ENCODE measurements at regions not wholly inside any gene's neighbourhood (a gene's known extent, or its start where the extent isn't known, plus 50 kb on each side); places are given as distances from the start of the nearest gene placed in this dataset.
"Not testable (repeated sequence)": the region's sequence is repeated elsewhere in the genome, so short reads cannot be mapped to it uniquely, and the experiment has no call there.

- Histone ChIP-seq H3K4me1 (no peaks in the 10 kb centered on the region), H3K27me3 (no peaks in the 10 kb centered on the region), H3K4me3 (no peak overlapping the region), H3K36me3 (no peaks in the 10 kb centered on the region), H3K9me3 (no peaks in the 10 kb centered on the region), H3K27ac (no peak overlapping the region)
- ATAC-seq (no peak), DNase-seq (no peak)
- intact Hi-C loops (cut with DNase I) = no loop called here
- TF ChIP-seq, protein P1, sequence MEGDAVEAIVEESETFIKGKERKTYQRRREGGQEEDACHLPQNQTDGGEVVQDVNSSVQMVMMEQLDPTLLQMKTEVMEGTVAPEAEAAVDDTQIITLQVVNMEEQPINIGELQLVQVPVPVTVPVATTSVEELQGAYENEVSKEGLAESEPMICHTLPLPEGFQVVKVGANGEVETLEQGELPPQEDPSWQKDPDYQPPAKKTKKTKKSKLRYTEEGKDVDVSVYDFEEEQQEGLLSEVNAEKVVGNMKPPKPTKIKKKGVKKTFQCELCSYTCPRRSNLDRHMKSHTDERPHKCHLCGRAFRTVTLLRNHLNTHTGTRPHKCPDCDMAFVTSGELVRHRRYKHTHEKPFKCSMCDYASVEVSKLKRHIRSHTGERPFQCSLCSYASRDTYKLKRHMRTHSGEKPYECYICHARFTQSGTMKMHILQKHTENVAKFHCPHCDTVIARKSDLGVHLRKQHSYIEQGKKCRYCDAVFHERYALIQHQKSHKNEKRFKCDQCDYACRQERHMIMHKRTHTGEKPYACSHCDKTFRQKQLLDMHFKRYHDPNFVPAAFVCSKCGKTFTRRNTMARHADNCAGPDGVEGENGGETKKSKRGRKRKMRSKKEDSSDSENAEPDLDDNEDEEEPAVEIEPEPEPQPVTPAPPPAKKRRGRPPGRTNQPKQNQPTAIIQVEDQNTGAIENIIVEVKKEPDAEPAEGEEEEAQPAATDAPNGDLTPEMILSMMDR (IDR thresholded peaks at IDR 0.05) = no peak
Observed at GRCh38 chr18:34399892-34400291, 175.2 kb upstream of the NOL4 start.

DNA sequence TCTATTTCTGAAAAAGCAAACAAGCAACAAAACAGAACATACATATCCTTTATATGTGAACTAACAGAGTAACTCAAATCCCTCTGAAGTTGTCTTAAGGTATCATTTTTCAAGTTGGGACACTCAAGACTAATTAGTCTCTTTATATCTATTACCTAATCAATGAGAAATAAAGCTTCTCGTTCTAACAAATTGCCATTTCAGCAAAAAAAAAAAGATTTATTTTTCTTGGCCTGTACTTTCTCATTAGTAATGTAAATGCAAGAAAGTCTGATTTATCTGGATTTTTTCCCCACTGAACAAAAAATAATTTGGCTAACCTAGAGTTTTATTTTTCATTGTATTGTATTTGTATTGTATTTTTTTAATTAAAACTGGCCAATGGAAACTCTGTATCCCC lies 176.1 kb upstream of the NOL4 start:
- H3K27ac ChIP-seq = no peak overlapping the region
- ATAC-seq = no peak
- H3K9me3 ChIP-seq = no peaks in the 10 kb centered on the region
- no peaks in the 10 kb centered on the region for H3K36me3 ChIP-seq
- no peaks in the 10 kb centered on the region for H3K4me1 ChIP-seq
- TF ChIP-seq, protein P1 (IDR thresholded peaks at IDR 0.05) = no peak
- intact Hi-C loops (cut with DNase I) = no loop called here
- no peaks in the 10 kb centered on the region for H3K27me3 ChIP-seq
- H3K4me3 ChIP-seq = no peak overlapping the region
- no peak for DNase-seq

DNA sequence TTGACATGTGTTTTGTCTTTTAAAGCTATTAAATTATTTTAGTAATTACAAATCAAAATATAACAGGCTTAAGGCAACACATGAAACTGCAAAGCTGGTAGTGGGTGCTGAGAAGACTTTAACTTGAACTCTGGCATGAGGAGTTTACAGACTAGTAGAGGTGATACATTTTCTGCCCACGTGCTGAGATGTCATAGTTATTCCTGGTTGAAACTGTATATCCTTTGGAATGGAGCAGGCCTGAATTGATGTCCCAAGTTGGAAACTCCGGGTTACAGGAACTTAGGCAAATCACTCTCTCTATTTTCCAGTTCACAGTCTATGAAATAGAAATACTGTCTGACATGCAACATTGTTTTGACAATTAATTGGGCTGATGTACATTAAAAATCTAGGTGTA lies 177.1 kb upstream of the NOL4 start:
- H3K9me3 ChIP-seq = no peaks in the 10 kb centered on the region
- TF ChIP-seq, protein P1 (IDR thresholded peaks at IDR 0.05) = no peak
- no peaks in the 10 kb centered on the region for H3K4me1 ChIP-seq
- no peak for ATAC-seq
- DNase-seq = no peak
- no peak overlapping the region for H3K4me3 ChIP-seq
- H3K27ac ChIP-seq = no peak overlapping the region
- no peaks in the 10 kb centered on the region for H3K36me3 ChIP-seq
- H3K27me3 ChIP-seq = no peaks in the 10 kb centered on the region
- intact Hi-C loops (cut with DNase I) = no loop called here

- H3K9me3 ChIP-seq; H3K36me3 ChIP-seq; H3K27ac ChIP-seq; ATAC-seq; DNase-seq; intact Hi-C loops (cut with DNase I); H3K4me3 ChIP-seq; H3K4me1 ChIP-seq; H3K27me3 ChIP-seq: not testable (repeated sequence)
Observed at GRCh38 chr18:34407471-34407870, 182.8 kb upstream of the NOL4 start.

DNA sequence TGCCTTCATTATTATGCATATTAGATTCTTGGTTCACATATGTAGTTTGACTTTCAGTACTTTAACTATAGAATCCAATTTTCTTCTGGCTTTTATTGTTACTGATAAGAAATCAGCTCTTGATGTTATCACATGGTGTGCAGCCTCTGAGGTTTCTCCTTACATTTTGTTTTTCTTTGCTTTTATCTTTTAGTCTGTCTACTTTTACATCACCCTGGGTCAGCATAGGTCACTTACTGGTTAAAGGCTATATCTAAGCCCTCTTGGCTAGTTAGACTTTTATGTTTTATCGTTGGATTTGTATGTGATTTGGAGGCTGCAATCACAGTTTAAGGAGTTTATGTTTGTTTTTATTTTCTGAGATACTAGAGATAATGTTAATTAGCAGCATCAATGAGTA lies 187.2 kb upstream of the NOL4 start:
- TF ChIP-seq, protein P1 (IDR thresholded peaks at IDR 0.05) = no peak
- H3K36me3 ChIP-seq = no peaks in the 10 kb centered on the region
- no peaks in the 10 kb centered on the region for H3K27me3 ChIP-seq
- H3K9me3 ChIP-seq = no peaks in the 10 kb centered on the region
- no peak overlapping the region for H3K27ac ChIP-seq
- DNase-seq (no peak), ATAC-seq (no peak)
- no peaks in the 10 kb centered on the region for H3K4me1 ChIP-seq
- H3K4me3 ChIP-seq = no peak overlapping the region
- intact Hi-C loops (cut with DNase I) = no loop called here

DNA sequence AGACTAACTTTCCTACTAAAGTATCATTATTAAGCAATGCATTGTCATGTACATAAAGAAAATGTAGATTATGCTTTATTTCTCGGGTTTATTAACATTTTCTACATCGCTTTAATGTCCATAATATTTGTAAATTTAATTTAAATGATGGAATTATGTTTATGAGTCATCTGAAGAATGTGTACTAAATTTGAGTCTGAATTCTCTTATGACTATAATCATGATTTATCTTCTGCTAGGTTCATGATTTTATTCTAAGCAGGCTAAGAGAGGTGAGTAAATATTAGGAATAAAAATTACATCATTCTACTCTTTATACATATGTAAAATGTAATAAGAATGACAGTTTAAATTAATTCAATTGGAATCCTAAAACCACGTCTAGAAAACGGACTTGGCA lies 206.3 kb upstream of the NOL4 start:
- ATAC-seq (no peak), DNase-seq (no peak)
- Histone ChIP-seq H3K36me3 (no peaks in the 10 kb centered on the region), H3K9me3 (no peaks in the 10 kb centered on the region), H3K27ac (no peak overlapping the region), H3K27me3 (no peaks in the 10 kb centered on the region), H3K4me1 (no peaks in the 10 kb centered on the region), H3K4me3 (no peak overlapping the region)
- intact Hi-C loops (cut with DNase I) = no loop called here
- TF ChIP-seq, protein P1 (IDR thresholded peaks at IDR 0.05) = no peak

Measured in upper lobe of right lung (tissue), 1 donor.